ENCODE measurements at regions not wholly inside any gene's neighbourhood (a gene's known extent, or its start where the extent isn't known, plus 50 kb on each side); places are given as distances from the start of the nearest gene placed in this dataset.

- no peak overlapping the region for H3K4me3 ChIP-seq (ENCODE audit: low read length)
- TF ChIP-seq CTCF (IDR thresholded peaks at IDR 0.05): no peak
- ChIA-PET CTCF (no interaction called here), POLR2A (no interaction called here)
- Mint-ChIP-seq H3K4me1 (ENCODE audit: low read depth) (peaks cover 40% of the 10 kb centered on the region), H3K27ac (peak overlapping the region; percentile 36), H3K4me3 (no peak overlapping the region), H3K36me3 (ENCODE audit: low read depth) (no peaks in the 10 kb centered on the region), H3K27me3 (no peaks in the 10 kb centered on the region), H3K9me3 (no peaks in the 10 kb centered on the region)
- no peaks in the 10 kb centered on the region for H3K36me3 ChIP-seq (ENCODE audit: insufficient read depth, low read length)
- H3K9me3 ChIP-seq (ENCODE audit: control insufficient read depth in 1 of 2, insufficient read depth in 1 of 2, low read length in 2 of 2): peaks cover 0 to 10% of the 10 kb centered on the region in 2 experiments
- H3K4me1 ChIP-seq (ENCODE audit: insufficient read depth, low read length): peaks cover 25% of the 10 kb centered on the region
- ATAC-seq (ENCODE audit: poor library complexity): no peak
- no peak overlapping the region for H3K27ac ChIP-seq (ENCODE audit: low read depth in 1 of 2, low read length in 2 of 2)
- no peak for DNase-seq
- no peaks in the 10 kb centered on the region for H3K27me3 ChIP-seq (ENCODE audit: control insufficient read depth in 1 of 2, insufficient read depth in 2 of 2, low read length in 2 of 2)
- intact Hi-C loops (cut with DNase I, micrococcal nuclease): no loop called here
Measured at GRCh38 chr2:100703213-100703612, 116.7 kb upstream of the NPAS2 start.

- no peak for ATAC-seq (ENCODE audit: poor library complexity)
- Histone ChIP-seq H3K9me3 (ENCODE audit: control insufficient read depth in 1 of 2, insufficient read depth in 1 of 2, low read length in 2 of 2) (peaks cover 0 to 10% of the 10 kb centered on the region in 2 experiments), H3K36me3 (ENCODE audit: insufficient read depth, low read length) (no peaks in the 10 kb centered on the region), H3K4me1 (ENCODE audit: insufficient read depth, low read length) (peaks cover 30% of the 10 kb centered on the region), H3K27ac (ENCODE audit: low read depth in 1 of 2, low read length in 2 of 2) (no peak overlapping the region), H3K27me3 (ENCODE audit: control insufficient read depth in 1 of 2, insufficient read depth in 2 of 2, low read length in 2 of 2) (no peaks in the 10 kb centered on the region), H3K4me3 (ENCODE audit: low read length) (no peak overlapping the region)
- intact Hi-C loops (cut with DNase I, micrococcal nuclease): no loop called here
- no peak for DNase-seq
- ChIA-PET POLR2A (no interaction called here), CTCF (no interaction called here)
- Mint-ChIP-seq H3K9me3 (no peaks in the 10 kb centered on the region), H3K27ac (peak overlapping the region; percentile 36), H3K4me3 (no peak overlapping the region), H3K27me3 (no peaks in the 10 kb centered on the region), H3K36me3 (ENCODE audit: low read depth) (no peaks in the 10 kb centered on the region), H3K4me1 (ENCODE audit: low read depth) (peaks cover 40% of the 10 kb centered on the region)
- no peak for TF ChIP-seq CTCF (IDR thresholded peaks at IDR 0.05)
Measured at GRCh38 chr2:100703739-100704138, 116.2 kb upstream of the NPAS2 start.

- Histone ChIP-seq H3K36me3 (ENCODE audit: insufficient read depth, low read length) (no peaks in the 10 kb centered on the region), H3K4me3 (ENCODE audit: low read length) (no peak overlapping the region), H3K4me1 (ENCODE audit: insufficient read depth, low read length) (peaks cover 30% of the 10 kb centered on the region), H3K27me3 (ENCODE audit: control insufficient read depth in 1 of 2, insufficient read depth in 2 of 2, low read length in 2 of 2) (no peaks in the 10 kb centered on the region), H3K9me3 (ENCODE audit: control insufficient read depth in 1 of 2, insufficient read depth in 1 of 2, low read length in 2 of 2) (peaks cover 0 to 8% of the 10 kb centered on the region in 2 experiments), H3K27ac (ENCODE audit: low read depth in 1 of 2, low read length in 2 of 2) (no peak overlapping the region)
- intact Hi-C loops (cut with DNase I, micrococcal nuclease): no loop called here
- POLR2A ChIA-PET: no interaction called here
- H3K27me3 Mint-ChIP-seq: no peaks in the 10 kb centered on the region
- no peak for TF ChIP-seq CTCF (IDR thresholded peaks at IDR 0.05)
- no peak overlapping the region for H3K4me3 Mint-ChIP-seq
- peak overlapping the region; percentile 36 for H3K27ac Mint-ChIP-seq
- DNase-seq (no peak), ATAC-seq (ENCODE audit: poor library complexity) (no peak)
- no peaks in the 10 kb centered on the region for H3K36me3 Mint-ChIP-seq (ENCODE audit: low read depth)
- H3K9me3 Mint-ChIP-seq: no peaks in the 10 kb centered on the region
- peaks cover 40% of the 10 kb centered on the region for H3K4me1 Mint-ChIP-seq (ENCODE audit: low read depth)
- CTCF ChIA-PET: no interaction called here
Measured at GRCh38 chr2:100704156-100704555, 115.8 kb upstream of the NPAS2 start.
